K562 (cell line): ENCODE measurements at regions not wholly inside any gene's neighbourhood (a gene's known extent, or its start where the extent isn't known, plus 50 kb on each side); places are given as distances from the start of the nearest gene placed in this dataset.
A peak's percentile ranks its signal among the peaks of the same experiment; 100 is the strongest.

Experiments used
- ARID3A ChIP-seq: IDR thresholded peaks from 2 replicates; pipeline ENCODE4 v1.6.1; 2012; ENCODE audit warnings: low read depth, low read length, improper control_type of control experiment, borderline replicate concordance
- ATF1 ChIP-seq, 2 experiments: fragments of 450-650 bp in 1 of 2; IDR thresholded peaks; 2 replicates each; pipeline ENCODE4 v1.6.1; 2016; ENCODE audit warnings: missing compliant biosample characterization in 1 of 2, missing genetic modification characterization in 1 of 2
- CXXC5 ChIP-seq: fragments of 250-450 bp; sonication (Bioruptor Pico); IDR thresholded peaks from 2 replicates; pipeline ENCODE4 v1.8.0; 2022; ENCODE audit warnings: inconsistent platforms, mild to moderate bottlenecking, moderate library complexity
- MEIS2 ChIP-seq: fragments of 450-650 bp; IDR thresholded peaks from 2 replicates; pipeline ENCODE4 v1.6.1; 2014; ENCODE audit warnings: mild to moderate bottlenecking; ENCODE audit not compliant: partially characterized antibody
- SAP30 ChIP-seq: fragments of 200-600 bp; sonication (generic); IDR thresholded peaks from 2 replicates; pipeline ENCODE4 v1.6.1; 2012; ENCODE audit warnings: borderline replicate concordance, low read depth, mild to moderate bottlenecking, moderate library complexity, low read length, control low read depth, inconsistent platforms; ENCODE audit not compliant: insufficient read depth, poor library complexity, severe bottlenecking
- VEZF1 ChIP-seq: fragments of 200-800 bp; sonication (Bioruptor generic); IDR thresholded peaks from 2 replicates; pipeline ENCODE4 v1.6.1; 2017; ENCODE audit warnings: missing genetic modification characterization, missing compliant biosample characterization
- ZFP1 ChIP-seq: fragments of 450-650 bp; formaldehyde crosslinking; IDR thresholded peaks from 2 replicates; pipeline ENCODE4 v1.4.0; 2020; ENCODE audit warnings: mild to moderate bottlenecking, mixed read lengths
- ZNF589 ChIP-seq: fragments of 200-800 bp; sonication (Bioruptor generic); IDR thresholded peaks from 2 replicates; pipeline ENCODE4 v1.6.1; 2016; ENCODE audit warnings: low read depth, missing genetic modification characterization, missing compliant biosample characterization

- TF ChIP-seq CXXC5 (0 out of 2 replicates have a peak, but pooled peaks have one; percentile 25), ZFP1 (no peak), MEIS2 (peak; percentile 50), VEZF1 (CRISPR knock-in tag) (peak; percentile 87), ATF1 (CRISPR knock-in tag; IDR thresholded peaks at IDR 0.05) (no peak), ATF1 (tag; IDR thresholded peaks at IDR 0.05) (peak; percentile 64), ARID3A (peak; percentile 93), SAP30 (no peak), ZNF589 (CRISPR knock-in tag) (peak; percentile 81; the same call in 1 of the 2 replicates)
Observed at GRCh38 chr9:91500509-91501014, 76.9 kb upstream of the NFIL3 start (continued).
